ENCODE measurements at regions not wholly inside any gene's neighbourhood (a gene's known extent, or its start where the extent isn't known, plus 50 kb on each side); places are given as distances from the start of the nearest gene placed in this dataset.

DNA sequence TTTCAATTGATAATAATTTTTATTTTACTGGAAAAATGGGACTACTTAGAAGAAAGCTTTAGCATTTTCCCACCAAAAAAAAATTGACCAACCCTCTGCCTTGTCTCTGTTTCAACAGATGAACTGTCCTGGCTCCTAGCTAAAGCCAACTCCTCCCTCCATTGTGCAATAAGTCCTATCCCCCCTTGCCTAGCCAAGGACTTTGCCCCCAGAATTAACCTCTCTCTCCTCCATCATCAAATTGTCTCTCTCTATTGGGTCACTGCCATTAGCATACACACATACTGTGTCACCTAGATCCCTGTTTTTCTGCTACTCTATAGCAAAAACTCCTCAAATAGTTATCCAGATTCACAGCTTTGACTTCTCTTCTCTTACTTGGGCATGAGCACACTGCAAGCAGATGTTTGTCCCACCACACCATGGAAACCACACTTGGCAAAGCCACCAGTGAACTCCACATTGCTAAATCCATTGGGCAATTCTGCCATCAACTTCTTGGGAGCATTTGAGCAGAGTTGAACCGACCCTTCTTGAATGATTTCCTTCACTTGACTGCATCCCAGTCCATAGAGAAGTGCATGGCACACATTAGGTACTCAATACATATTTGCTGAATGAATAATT, 91.4 kb upstream of the NEBL start:
- no peaks in the 10 kb centered on the region for H3K36me3 Mint-ChIP-seq (ENCODE audit: low read depth)
- H3K4me1 Mint-ChIP-seq, result no peaks in the 10 kb centered on the region
- no peak for DNase-seq
- intact Hi-C loops (cut with micrococcal nuclease), result no loop called here
- H3K27ac Mint-ChIP-seq, result no peak overlapping the region
- no peaks in the 10 kb centered on the region for H3K9me3 Mint-ChIP-seq
- no peak overlapping the region for H3K4me3 Mint-ChIP-seq
- no peaks in the 10 kb centered on the region for H3K27me3 Mint-ChIP-seq

- H3K27ac Mint-ChIP-seq, result no peak overlapping the region
- H3K4me3 Mint-ChIP-seq, result no peak overlapping the region
- DNase-seq, result no peak
- H3K36me3 Mint-ChIP-seq (ENCODE audit: low read depth), result no peaks in the 10 kb centered on the region
- H3K9me3 Mint-ChIP-seq, result no peaks in the 10 kb centered on the region
- no peaks in the 10 kb centered on the region for H3K4me1 Mint-ChIP-seq
- intact Hi-C loops (cut with micrococcal nuclease), result no loop called here
- no peaks in the 10 kb centered on the region for H3K27me3 Mint-ChIP-seq
Observed at GRCh38 chr10:20986049-20986448, 88.9 kb upstream of the NEBL start.

DNA sequence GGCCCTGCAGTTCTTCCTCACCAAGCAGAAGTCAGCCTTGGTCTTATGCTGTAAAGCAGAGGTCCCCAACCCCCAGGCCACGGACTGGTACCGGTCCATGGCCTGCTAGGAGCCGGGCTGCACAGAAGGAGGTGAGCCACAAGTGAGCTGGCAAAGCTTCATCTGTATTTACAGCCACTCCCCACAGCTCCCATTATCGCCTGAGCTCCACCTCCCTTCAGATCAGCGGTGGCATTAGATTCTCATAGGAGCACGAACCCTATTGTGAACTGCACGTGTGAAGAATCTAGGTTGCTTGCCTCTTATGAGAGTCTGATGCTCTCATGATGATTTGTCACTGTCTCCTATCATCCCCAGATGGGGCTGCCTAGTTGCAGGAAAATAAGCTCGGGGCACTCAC, 87.6 kb upstream of the NEBL start:
- Mint-ChIP-seq H3K27ac (no peak overlapping the region), H3K9me3 (no peaks in the 10 kb centered on the region), H3K4me3 (no peak overlapping the region), H3K27me3 (no peaks in the 10 kb centered on the region), H3K4me1 (no peaks in the 10 kb centered on the region), H3K36me3 (ENCODE audit: low read depth) (no peaks in the 10 kb centered on the region)
- DNase-seq, result peak; percentile 17
- intact Hi-C loops (cut with micrococcal nuclease), result no loop called here

GRCh38 chr10:20981419-20981953, 84.4 kb upstream of the NEBL start:
- Mint-ChIP-seq H3K4me1 (no peaks in the 10 kb centered on the region), H3K4me3 (no peak overlapping the region), H3K36me3 (ENCODE audit: low read depth) (no peaks in the 10 kb centered on the region), H3K27me3 (no peaks in the 10 kb centered on the region), H3K27ac (no peak overlapping the region), H3K9me3 (no peaks in the 10 kb centered on the region)
- intact Hi-C loops (cut with micrococcal nuclease), result no loop called here
- no peak for DNase-seq

GRCh38 chr10:20978617-20979016, 81.5 kb upstream of the NEBL start:
- no peak overlapping the region for H3K4me3 Mint-ChIP-seq
- H3K4me1 Mint-ChIP-seq, result no peaks in the 10 kb centered on the region
- intact Hi-C loops (cut with micrococcal nuclease), result no loop called here
- no peaks in the 10 kb centered on the region for H3K36me3 Mint-ChIP-seq (ENCODE audit: low read depth)
- no peaks in the 10 kb centered on the region for H3K9me3 Mint-ChIP-seq
- DNase-seq, result no peak
- H3K27ac Mint-ChIP-seq, result no peak overlapping the region
- H3K27me3 Mint-ChIP-seq, result no peaks in the 10 kb centered on the region

DNA sequence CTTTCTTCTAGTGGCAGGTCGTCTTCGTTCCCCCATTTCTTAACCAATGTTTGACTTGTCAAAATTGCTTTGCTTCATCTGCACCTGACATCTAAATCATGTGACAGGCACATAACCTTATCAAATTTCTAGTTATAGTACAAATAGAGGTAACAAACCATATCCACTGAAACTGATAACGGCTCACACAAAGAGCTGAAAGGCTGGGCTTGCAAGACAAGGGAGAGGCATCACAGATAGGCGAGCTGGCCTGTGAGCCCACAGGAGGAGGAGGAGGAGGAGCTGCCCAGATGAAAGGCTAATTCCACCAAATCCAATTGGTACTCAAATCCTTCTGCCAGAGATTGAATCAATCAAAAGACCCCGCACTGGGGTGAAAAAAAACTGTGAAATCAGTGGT, 80.2 kb upstream of the NEBL start:
- no peaks in the 10 kb centered on the region for H3K36me3 Mint-ChIP-seq (ENCODE audit: low read depth)
- no peak overlapping the region for H3K27ac Mint-ChIP-seq
- no peak for DNase-seq
- H3K4me1 Mint-ChIP-seq, result no peaks in the 10 kb centered on the region
- H3K4me3 Mint-ChIP-seq, result no peak overlapping the region
- intact Hi-C loops (cut with micrococcal nuclease), result no loop called here
- H3K9me3 Mint-ChIP-seq, result no peaks in the 10 kb centered on the region
- H3K27me3 Mint-ChIP-seq, result no peaks in the 10 kb centered on the region

DNA sequence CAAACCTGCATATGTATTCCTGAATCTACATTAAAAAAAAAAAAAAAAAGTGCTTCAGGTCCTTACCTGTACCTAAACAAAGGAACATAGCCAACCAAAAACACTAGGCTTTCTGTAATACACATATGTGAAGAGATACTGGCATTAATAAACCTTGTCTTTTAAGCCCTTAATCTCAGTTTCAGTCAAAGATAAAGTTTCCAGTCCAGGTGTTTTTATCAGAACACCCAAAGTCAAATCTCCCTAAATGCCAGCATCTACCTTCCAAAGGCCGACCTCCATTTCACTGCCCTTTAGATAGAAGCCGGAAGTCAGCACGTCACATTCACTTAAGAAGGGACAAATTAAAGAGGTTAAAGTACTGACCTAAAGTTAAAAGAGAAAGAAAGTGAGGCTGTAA, 79.8 kb upstream of the NEBL start:
- H3K4me1 Mint-ChIP-seq, result no peaks in the 10 kb centered on the region
- no peaks in the 10 kb centered on the region for H3K9me3 Mint-ChIP-seq
- DNase-seq, result no peak
- H3K27me3 Mint-ChIP-seq, result no peaks in the 10 kb centered on the region
- intact Hi-C loops (cut with micrococcal nuclease), result no loop called here
- H3K36me3 Mint-ChIP-seq (ENCODE audit: low read depth), result no peaks in the 10 kb centered on the region
- H3K4me3 Mint-ChIP-seq, result no peak overlapping the region
- H3K27ac Mint-ChIP-seq, result no peak overlapping the region

DNA sequence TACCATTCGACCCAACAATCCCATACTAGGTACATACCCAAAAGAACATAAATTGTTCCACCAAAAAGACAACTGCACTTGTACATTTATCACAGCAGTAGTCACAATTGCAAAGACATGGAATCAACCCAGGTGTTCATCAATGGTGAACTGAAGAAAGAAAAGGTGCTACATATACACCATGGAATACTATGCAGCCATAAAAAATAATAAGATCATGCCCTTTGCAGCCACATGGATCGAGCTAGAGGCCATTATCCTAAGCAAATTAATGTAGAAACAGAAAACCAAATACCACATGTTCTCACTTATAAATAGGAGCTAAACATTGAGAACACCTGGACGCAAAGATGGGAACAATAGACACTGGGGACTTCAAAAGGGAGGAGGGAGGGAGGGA, 79.3 kb upstream of the NEBL start:
- no peak for DNase-seq
- no peaks in the 10 kb centered on the region for H3K36me3 Mint-ChIP-seq (ENCODE audit: low read depth)
- H3K9me3 Mint-ChIP-seq, result no peaks in the 10 kb centered on the region
- intact Hi-C loops (cut with micrococcal nuclease), result no loop called here
- no peak overlapping the region for H3K4me3 Mint-ChIP-seq
- H3K4me1 Mint-ChIP-seq, result no peaks in the 10 kb centered on the region
- H3K27ac Mint-ChIP-seq, result no peak overlapping the region
- no peaks in the 10 kb centered on the region for H3K27me3 Mint-ChIP-seq

DNA sequence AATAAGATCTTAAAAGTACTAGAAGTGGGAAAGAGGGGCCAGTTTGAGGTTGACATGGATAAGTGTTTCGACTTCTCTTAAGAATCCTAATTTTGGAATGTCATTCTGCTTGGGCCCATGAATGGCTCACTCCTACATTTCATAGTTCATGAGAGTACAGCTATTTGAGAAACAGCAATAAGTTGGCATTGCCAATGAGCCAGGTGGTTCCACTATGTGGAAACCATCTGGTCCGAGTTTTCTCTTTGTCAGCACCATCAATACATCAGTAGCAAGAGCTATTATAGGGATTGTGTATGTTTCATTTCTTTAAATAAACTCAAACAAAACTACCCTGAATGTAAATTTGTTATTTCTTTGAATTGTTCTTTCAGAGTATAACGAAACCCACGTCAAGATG, 78.1 kb upstream of the NEBL start:
- DNase-seq, result peak; percentile 0
- intact Hi-C loops (cut with micrococcal nuclease), result no loop called here
- Mint-ChIP-seq H3K4me3 (no peak overlapping the region), H3K9me3 (no peaks in the 10 kb centered on the region), H3K27me3 (no peaks in the 10 kb centered on the region), H3K36me3 (ENCODE audit: low read depth) (no peaks in the 10 kb centered on the region), H3K4me1 (no peaks in the 10 kb centered on the region), H3K27ac (no peak overlapping the region)

DNA sequence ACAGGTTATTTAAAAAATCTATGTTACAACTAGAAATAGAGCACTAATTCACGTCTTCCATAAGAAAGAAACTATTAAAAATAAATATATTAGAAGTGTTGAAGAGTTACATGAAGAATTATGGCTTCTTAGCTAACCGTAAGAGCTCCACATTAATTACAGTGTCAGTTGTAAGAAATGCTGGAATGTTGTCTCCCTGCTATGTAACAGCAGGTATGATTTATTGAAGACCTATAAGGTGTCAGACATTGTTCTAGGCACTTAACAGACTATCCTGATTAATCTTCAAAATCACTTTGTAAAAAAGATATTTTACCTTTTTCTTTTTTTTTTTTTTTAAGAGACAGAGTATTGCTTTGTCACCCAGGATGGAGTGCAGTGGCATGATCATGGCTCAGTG, 75.8 kb upstream of the NEBL start:
- H3K9me3 Mint-ChIP-seq, result no peaks in the 10 kb centered on the region
- H3K27me3 Mint-ChIP-seq, result no peaks in the 10 kb centered on the region
- H3K4me3 Mint-ChIP-seq, result no peak overlapping the region
- DNase-seq, result no peak
- no peaks in the 10 kb centered on the region for H3K36me3 Mint-ChIP-seq (ENCODE audit: low read depth)
- intact Hi-C loops (cut with micrococcal nuclease), result no loop called here
- H3K27ac Mint-ChIP-seq, result no peak overlapping the region
- no peaks in the 10 kb centered on the region for H3K4me1 Mint-ChIP-seq

- intact Hi-C loops (cut with micrococcal nuclease), result no loop called here
- H3K9me3 Mint-ChIP-seq, result no peaks in the 10 kb centered on the region
- no peaks in the 10 kb centered on the region for H3K27me3 Mint-ChIP-seq
- no peak overlapping the region for H3K4me3 Mint-ChIP-seq
- no peak for DNase-seq
- H3K36me3 Mint-ChIP-seq (ENCODE audit: low read depth), result no peaks in the 10 kb centered on the region
- no peak overlapping the region for H3K27ac Mint-ChIP-seq
- no peaks in the 10 kb centered on the region for H3K4me1 Mint-ChIP-seq
Observed at GRCh38 chr10:20971901-20972300, 74.8 kb upstream of the NEBL start.

DNA sequence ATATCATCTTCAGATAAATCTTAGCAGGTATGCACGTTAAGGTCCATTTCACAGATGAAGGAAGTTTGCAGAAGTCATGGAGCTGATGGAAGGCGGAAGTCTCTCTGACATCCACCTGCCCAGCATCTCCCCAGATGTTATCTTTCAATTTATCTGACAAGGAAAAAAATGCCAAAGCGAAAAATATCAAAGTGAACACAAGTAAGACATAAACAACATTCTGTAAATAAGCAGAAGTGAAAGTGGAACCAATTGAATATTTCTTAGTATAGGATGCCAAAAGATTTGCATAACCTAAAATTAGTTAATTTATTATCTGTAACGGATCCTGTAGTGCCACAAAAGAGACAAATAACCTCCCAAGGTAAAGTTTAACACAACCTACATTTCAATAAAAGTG, 73.6 kb upstream of the NEBL start:
- Mint-ChIP-seq H3K9me3 (no peaks in the 10 kb centered on the region), H3K36me3 (ENCODE audit: low read depth) (no peaks in the 10 kb centered on the region), H3K4me3 (no peak overlapping the region), H3K4me1 (no peaks in the 10 kb centered on the region), H3K27ac (no peak overlapping the region), H3K27me3 (no peaks in the 10 kb centered on the region)
- DNase-seq, result no peak
- intact Hi-C loops (cut with micrococcal nuclease), result no loop called here

DNA sequence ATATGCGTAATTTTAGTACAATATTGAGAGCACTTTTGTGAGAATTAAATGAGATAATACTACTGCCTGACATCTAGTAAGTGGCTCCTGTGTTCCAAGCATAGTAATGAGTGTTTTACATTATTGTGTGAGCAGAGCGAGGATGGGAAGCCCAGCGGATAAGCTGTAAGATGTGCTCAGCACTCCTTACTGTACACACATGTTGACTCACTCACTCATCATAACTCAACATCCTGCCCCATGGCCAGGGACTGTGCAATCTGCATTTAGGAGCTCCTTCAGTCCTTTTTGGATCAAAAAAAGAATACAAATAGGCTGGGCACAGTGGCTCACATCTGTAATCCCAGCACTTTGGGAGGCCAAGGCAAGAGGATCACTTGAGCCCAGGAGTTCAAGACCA, 72.9 kb upstream of the NEBL start:
- Mint-ChIP-seq H3K9me3 (no peaks in the 10 kb centered on the region), H3K4me1 (no peaks in the 10 kb centered on the region), H3K27me3 (no peaks in the 10 kb centered on the region), H3K36me3 (ENCODE audit: low read depth) (no peaks in the 10 kb centered on the region), H3K4me3 (no peak overlapping the region), H3K27ac (no peak overlapping the region)
- no peak for DNase-seq
- intact Hi-C loops (cut with micrococcal nuclease), result no loop called here

DNA sequence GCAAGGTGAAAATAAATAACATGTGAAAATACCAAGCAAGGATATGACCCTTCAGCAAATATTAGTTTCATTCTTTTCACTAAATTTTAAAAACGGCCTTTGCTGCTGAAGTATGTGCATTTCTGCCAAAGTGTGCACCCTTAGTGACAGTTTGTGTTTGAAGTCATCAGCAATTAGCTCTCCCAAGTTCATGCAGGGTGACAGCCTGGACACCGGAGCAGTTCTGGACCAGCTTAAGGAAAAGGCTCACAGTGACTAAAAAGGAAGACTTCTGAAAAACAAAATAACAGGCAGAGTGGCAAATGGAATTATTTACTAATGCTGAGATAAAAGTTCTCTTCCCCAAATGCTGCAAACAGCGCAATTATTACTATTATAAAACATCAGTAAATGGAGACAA, 69.3 kb upstream of the NEBL start:
- no peak for DNase-seq
- Mint-ChIP-seq H3K27me3 (no peaks in the 10 kb centered on the region), H3K9me3 (no peaks in the 10 kb centered on the region), H3K4me1 (no peaks in the 10 kb centered on the region), H3K36me3 (ENCODE audit: low read depth) (no peaks in the 10 kb centered on the region), H3K4me3 (no peak overlapping the region), H3K27ac (no peak overlapping the region)
- intact Hi-C loops (cut with micrococcal nuclease), result no loop called here

Data from activated CD4-positive, alpha-beta T cell treated with anti-CD3 and anti-CD28 coated beads, Interleukin-2, amount 10 ng/mL, durations not matched to agents 24 days and 14 days (primary cell).